Activated naive CD8-positive, alpha-beta T cell treated with anti-CD3 and anti-CD28 coated beads, Interleukin-2, amount 10 ng/mL, durations not matched to agents 7 days and 5 days (primary cell): ENCODE measurements at regions not wholly inside any gene's neighbourhood (a gene's known extent, or its start where the extent isn't known, plus 50 kb on each side); places are given as distances from the start of the nearest gene placed in this dataset.

Experiments
- ATAC-seq: fragments of 150-1000 bp; cut with Tn5 transposase; one replicate; pipeline ENCODE4 v1.10.0; 2021; ENCODE audit warnings: low read depth, moderate library complexity
- POLR2A ChIA-PET: fragments of 350-600 bp; sonication (Branson Sonifier 250); formaldehyde crosslinking; loops from one replicate; lab custom pipeline; 2021; ENCODE audit warnings: antibody characterized with exemption; lab: Charles Lee
- DNase-seq: peaks from one replicate; pipeline ENCODE4 v3.0.0; 2021
- H3K27ac Mint-ChIP-seq: one replicate; pipeline ENCODE4 v1.8.0; 2022; ENCODE audit warnings: mild to moderate bottlenecking, mixed read lengths
- H3K27me3 Mint-ChIP-seq: one replicate; pipeline ENCODE4 v1.8.0; 2022; ENCODE audit warnings: mild to moderate bottlenecking, moderate library complexity, mixed read lengths
- H3K36me3 Mint-ChIP-seq: one replicate; pipeline ENCODE4 v1.8.0; 2021; ENCODE audit warnings: mild to moderate bottlenecking, mixed read lengths
- H3K4me1 Mint-ChIP-seq: one replicate; pipeline ENCODE4 v1.8.0; 2021; ENCODE audit warnings: mixed read lengths
- H3K4me3 Mint-ChIP-seq: one replicate; pipeline ENCODE4 v1.8.0; 2022; ENCODE audit warnings: mild to moderate bottlenecking, moderate library complexity, mixed read lengths
- H3K9me3 Mint-ChIP-seq: one replicate; pipeline ENCODE4 v1.8.0; 2021; ENCODE audit warnings: mixed read lengths

- Mint-ChIP-seq H3K27me3 (peaks cover 29% of the 10 kb centered on the region), H3K9me3 (peaks cover 8% of the 10 kb centered on the region), H3K4me1 (no peaks in the 10 kb centered on the region), H3K36me3 (no peaks in the 10 kb centered on the region), H3K27ac (no peak overlapping the region), H3K4me3 (no peak overlapping the region)
- POLR2A ChIA-PET = no interaction called here
- no peak for ATAC-seq
- DNase-seq = no peak
Measured at GRCh38 chr10:92763634-92764155, 73.9 kb downstream of the HHEX start.

- H3K27me3 Mint-ChIP-seq = peaks cover 38% of the 10 kb centered on the region
- POLR2A ChIA-PET = interaction anchor here (0.7 kb wide), 1 partner anchor 314 kb away, joined by 4 read pairs; no protein-coding TSS in a partner anchor
- ATAC-seq = no peak
Measured at GRCh38 chr10:92766451-92766850, 76.7 kb downstream of the HHEX start.

GRCh38 chr10:92768104-92768503 is 78.3 kb downstream of the HHEX start:
- no peaks in the 10 kb centered on the region for H3K36me3 Mint-ChIP-seq
- no peak overlapping the region for H3K27ac Mint-ChIP-seq
- POLR2A ChIA-PET = no interaction called here
- H3K4me3 Mint-ChIP-seq = no peak overlapping the region
- peaks cover 8% of the 10 kb centered on the region for H3K9me3 Mint-ChIP-seq
- ATAC-seq (no peak), DNase-seq (no peak)
- peaks cover 2% of the 10 kb centered on the region for H3K4me1 Mint-ChIP-seq
- H3K27me3 Mint-ChIP-seq = peaks cover 33% of the 10 kb centered on the region

More at GRCh38 chr10:92766451-92766850, 76.7 kb downstream of the HHEX start:
- Mint-ChIP-seq H3K4me3 (no peak overlapping the region), H3K36me3 (no peaks in the 10 kb centered on the region), H3K27ac (no peak overlapping the region), H3K4me1 (no peaks in the 10 kb centered on the region), H3K9me3 (peaks cover 8% of the 10 kb centered on the region)
- no peak for DNase-seq

- Mint-ChIP-seq H3K4me3 (no peak overlapping the region), H3K9me3 (no peaks in the 10 kb centered on the region), H3K27me3 (peaks cover 47% of the 10 kb centered on the region), H3K27ac (no peak overlapping the region), H3K36me3 (no peaks in the 10 kb centered on the region), H3K4me1 (peaks cover 4% of the 10 kb centered on the region)
- POLR2A ChIA-PET = no interaction called here
- no peak for DNase-seq
- ATAC-seq = no peak
Measured at GRCh38 chr10:92773776-92774175, 74.5 kb upstream of the EXOC6 start.

- H3K27me3 Mint-ChIP-seq = peaks cover 50% of the 10 kb centered on the region
- POLR2A ChIA-PET = no interaction called here
- DNase-seq (no peak), ATAC-seq (no peak)
- no peak overlapping the region for H3K4me3 Mint-ChIP-seq
- no peaks in the 10 kb centered on the region for H3K9me3 Mint-ChIP-seq
- no peak overlapping the region for H3K27ac Mint-ChIP-seq
- H3K36me3 Mint-ChIP-seq = no peaks in the 10 kb centered on the region
- H3K4me1 Mint-ChIP-seq = peaks cover 3% of the 10 kb centered on the region
Measured at GRCh38 chr10:92778091-92778490, 70.2 kb upstream of the EXOC6 start.

GRCh38 chr10:92785118-92785517 is 63.2 kb upstream of the EXOC6 start:
- no peak overlapping the region for H3K4me3 Mint-ChIP-seq
- no peak for ATAC-seq
- DNase-seq = no peak
- POLR2A ChIA-PET = no interaction called here
- H3K9me3 Mint-ChIP-seq = no peaks in the 10 kb centered on the region
- H3K27me3 Mint-ChIP-seq = peaks cover 19% of the 10 kb centered on the region
- H3K4me1 Mint-ChIP-seq = peaks cover 5% of the 10 kb centered on the region
- no peaks in the 10 kb centered on the region for H3K36me3 Mint-ChIP-seq
- no peak overlapping the region for H3K27ac Mint-ChIP-seq

- peaks cover 16% of the 10 kb centered on the region for H3K27me3 Mint-ChIP-seq
- ATAC-seq = no peak
- POLR2A ChIA-PET = no interaction called here
- H3K27ac Mint-ChIP-seq = no peak overlapping the region
- peaks cover 10% of the 10 kb centered on the region for H3K4me1 Mint-ChIP-seq
- DNase-seq = no peak
- no peaks in the 10 kb centered on the region for H3K9me3 Mint-ChIP-seq
- no peak overlapping the region for H3K4me3 Mint-ChIP-seq
- no peaks in the 10 kb centered on the region for H3K36me3 Mint-ChIP-seq
Measured at GRCh38 chr10:92787557-92788152, 60.7 kb upstream of the EXOC6 start.

GRCh38 chr10:92789067-92789466 is 59.3 kb upstream of the EXOC6 start:
- ATAC-seq (no peak), DNase-seq (no peak)
- peaks cover 9% of the 10 kb centered on the region for H3K4me1 Mint-ChIP-seq
- peaks cover 20% of the 10 kb centered on the region for H3K27me3 Mint-ChIP-seq
- no peak overlapping the region for H3K4me3 Mint-ChIP-seq
- H3K9me3 Mint-ChIP-seq = no peaks in the 10 kb centered on the region
- POLR2A ChIA-PET = no interaction called here
- no peak overlapping the region for H3K27ac Mint-ChIP-seq
- H3K36me3 Mint-ChIP-seq = no peaks in the 10 kb centered on the region

- H3K4me1 Mint-ChIP-seq = peaks cover 8% of the 10 kb centered on the region
- peaks cover 24% of the 10 kb centered on the region for H3K27me3 Mint-ChIP-seq
- no peaks in the 10 kb centered on the region for H3K36me3 Mint-ChIP-seq
- no peak overlapping the region for H3K4me3 Mint-ChIP-seq
- ATAC-seq = no peak
- POLR2A ChIA-PET = no interaction called here
- H3K27ac Mint-ChIP-seq = no peak overlapping the region
- no peaks in the 10 kb centered on the region for H3K9me3 Mint-ChIP-seq
- DNase-seq = no peak
Measured at GRCh38 chr10:92789786-92790185, 58.5 kb upstream of the EXOC6 start.

GRCh38 chr10:92790440-92790839 is 57.9 kb upstream of the EXOC6 start:
- Mint-ChIP-seq H3K27me3 (peaks cover 27% of the 10 kb centered on the region), H3K4me3 (no peak overlapping the region), H3K27ac (no peak overlapping the region), H3K4me1 (peaks cover 8% of the 10 kb centered on the region), H3K9me3 (no peaks in the 10 kb centered on the region), H3K36me3 (no peaks in the 10 kb centered on the region)
- POLR2A ChIA-PET = no interaction called here
- ATAC-seq (no peak), DNase-seq (no peak)

- DNase-seq (no peak), ATAC-seq (no peak)
- H3K27me3 Mint-ChIP-seq = peaks cover 33% of the 10 kb centered on the region
- no peaks in the 10 kb centered on the region for H3K36me3 Mint-ChIP-seq
- peaks cover 3% of the 10 kb centered on the region for H3K9me3 Mint-ChIP-seq
- peaks cover 8% of the 10 kb centered on the region for H3K4me1 Mint-ChIP-seq
- no peak overlapping the region for H3K4me3 Mint-ChIP-seq
- no peak overlapping the region for H3K27ac Mint-ChIP-seq
- POLR2A ChIA-PET = no interaction called here
Measured at GRCh38 chr10:92792661-92793060, 55.7 kb upstream of the EXOC6 start.
